Amniotic stem cell (primary cell): ENCODE measurements at regions not wholly inside any gene's neighbourhood (a gene's known extent, or its start where the extent isn't known, plus 50 kb on each side); places are given as distances from the start of the nearest gene placed in this dataset.
A peak's percentile ranks its signal among the peaks of the same experiment; 100 is the strongest.

Source experiments
- DNase-seq: peaks from one replicate; lab custom pipeline; 2025; lab: John Stamatoyannopoulos, UW

- DNase-seq: no peak
Observed at GRCh38 chr9:14395317-14396082, 81.6 kb upstream of the NFIB start.

GRCh38 chr9:14393418-14393817 lies 79.5 kb upstream of the NFIB start:
- DNase-seq: no peak

- DNase-seq: no peak
Observed at GRCh38 chr9:14391620-14392019, 77.7 kb upstream of the NFIB start.

GRCh38 chr9:14389657-14390056 lies 75.7 kb upstream of the NFIB start:
- DNase-seq: no peak

GRCh38 chr9:14389146-14389545 lies 75.2 kb upstream of the NFIB start:
- DNase-seq: no peak

GRCh38 chr9:14383773-14384172 lies 69.8 kb upstream of the NFIB start:
- no peak for DNase-seq

- no peak for DNase-seq
Observed at GRCh38 chr9:14383294-14383693, 69.4 kb upstream of the NFIB start.

GRCh38 chr9:14380061-14380836 lies 66.3 kb upstream of the NFIB start:
- DNase-seq: no peak

GRCh38 chr9:14379280-14379679 lies 65.3 kb upstream of the NFIB start:
- no peak for DNase-seq

GRCh38 chr9:14373706-14374105 lies 59.8 kb upstream of the NFIB start:
- no peak for DNase-seq

- DNase-seq: peak; percentile 13
Observed at GRCh38 chr9:14373336-14373666, 59.4 kb upstream of the NFIB start.

- DNase-seq: peak; percentile 56
Observed at GRCh38 chr9:14372437-14373335, 58.7 kb upstream of the NFIB start.

GRCh38 chr9:14369011-14369410 lies 55.1 kb upstream of the NFIB start:
- no peak for DNase-seq

- peak; percentile 75 for DNase-seq
Observed at GRCh38 chr9:14366076-14366475, 52.1 kb upstream of the NFIB start.

GRCh38 chr9:14365670-14366069 lies 51.7 kb upstream of the NFIB start:
- no peak for DNase-seq
